ENCODE measurements at regions not wholly inside any gene's neighbourhood (a gene's known extent, or its start where the extent isn't known, plus 50 kb on each side); places are given as distances from the start of the nearest gene placed in this dataset.

DNA sequence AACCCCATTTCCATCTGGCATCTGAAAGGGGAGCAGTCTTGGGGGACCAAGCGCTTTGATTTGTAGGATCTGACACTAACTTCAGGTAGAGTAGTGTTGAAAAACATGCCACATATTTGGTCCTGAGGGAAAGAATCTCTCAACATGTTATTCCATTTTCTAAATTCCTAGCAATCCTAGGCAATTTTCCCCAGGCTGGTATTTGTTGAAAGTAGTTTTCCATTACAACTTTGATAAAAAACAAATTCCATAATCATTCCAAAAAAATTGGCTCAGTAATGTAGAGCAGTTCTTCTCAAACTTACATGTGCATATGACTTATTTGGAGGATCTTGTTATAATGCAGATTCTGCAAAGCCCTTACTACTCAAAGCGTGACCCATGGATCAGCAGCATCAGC is 477.9 kb downstream of the ACTL7B start:
- H3K4me3 ChIP-seq (ENCODE audit: control insufficient read depth in 1 of 2, extremely low read depth in 1 of 2, low read length in 1 of 2) = no peak overlapping the region

DNA sequence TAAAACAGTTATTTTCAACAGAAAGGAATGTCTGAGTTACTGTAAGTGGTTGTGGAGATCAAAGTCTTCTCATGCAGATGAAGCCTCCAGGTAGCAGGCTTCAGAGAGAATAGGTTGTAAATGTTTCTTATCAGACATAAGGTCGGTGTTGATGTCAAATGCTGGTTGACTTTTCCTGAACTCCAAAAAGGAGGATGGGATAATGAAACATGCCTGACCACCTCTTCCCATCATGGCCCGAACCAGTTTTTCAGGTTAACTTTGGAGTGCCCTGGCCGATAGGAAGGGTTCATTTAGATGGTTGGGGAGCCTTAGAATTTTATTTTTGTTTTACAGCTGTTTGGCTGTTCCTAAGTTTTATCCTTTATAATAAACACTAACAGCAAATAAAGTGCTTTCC is 478.4 kb downstream of the ACTL7B start:
- no CpG with 5 or more reads among the region's 3 CpGs for WGBS (ENCODE audit: insufficient coverage)
- Mint-ChIP-seq H3K4me1 (no peaks in the 10 kb centered on the region), H3K9me3 (peaks cover 10 to 12% (median 11%) of the 10 kb centered on the region in 3 donors), H3K36me3 (no peaks in the 10 kb centered on the region), H3K27me3 (no peaks in the 10 kb centered on the region), H3K27ac (no peak overlapping the region), H3K4me3 (no peak overlapping the region)
- H3K4me1 ChIP-seq (ENCODE audit: control insufficient read depth in 1 of 2, extremely low read depth in 1 of 2, insufficient read depth in 2 of 2, low read length in 2 of 2) = no peaks in the 10 kb centered on the region
- no peaks in the 10 kb centered on the region for H3K36me3 ChIP-seq (ENCODE audit: control insufficient read depth in 2 of 2, extremely low read depth in 1 of 2, insufficient read depth in 1 of 2, low read length in 1 of 2)
- no peaks in the 10 kb centered on the region for H3K9me3 ChIP-seq
- no peak for ATAC-seq (replicated peaks in 1 of 4)
- no peak for DNase-seq
- no peak overlapping the region for H3K4me3 ChIP-seq (ENCODE audit: control insufficient read depth in 1 of 2, extremely low read depth in 1 of 2, low read length in 1 of 2)
- ChIA-PET POLR2A (no interaction called here), CTCF (no interaction called here)
- H3K27me3 ChIP-seq (replicated peaks in 1 of 2; ENCODE audit: control insufficient read depth in 2 of 2, extremely low read depth in 1 of 2, insufficient read depth in 2 of 2, low read length in 1 of 2) = no peaks in the 10 kb centered on the region
- H3K27ac ChIP-seq (ENCODE audit: low read length) = no peak overlapping the region

More for the DNA sequence above, 477.9 kb downstream of the ACTL7B start:
- Mint-ChIP-seq H3K36me3 (no peaks in the 10 kb centered on the region), H3K9me3 (peaks cover 8 to 12% (median 10%) of the 10 kb centered on the region in 3 donors), H3K27me3 (no peaks in the 10 kb centered on the region), H3K4me3 (no peak overlapping the region), H3K27ac (no peak overlapping the region), H3K4me1 (no peaks in the 10 kb centered on the region)
- ATAC-seq (replicated peaks in 1 of 4) = no peak
- Histone ChIP-seq H3K27me3 (replicated peaks in 1 of 2; ENCODE audit: control insufficient read depth in 2 of 2, extremely low read depth in 1 of 2, insufficient read depth in 2 of 2, low read length in 1 of 2) (no peaks in the 10 kb centered on the region), H3K36me3 (ENCODE audit: control insufficient read depth in 2 of 2, extremely low read depth in 1 of 2, insufficient read depth in 1 of 2, low read length in 1 of 2) (no peaks in the 10 kb centered on the region), H3K27ac (ENCODE audit: low read length) (no peak overlapping the region), H3K4me1 (ENCODE audit: control insufficient read depth in 1 of 2, extremely low read depth in 1 of 2, insufficient read depth in 2 of 2, low read length in 2 of 2) (no peaks in the 10 kb centered on the region), H3K9me3 (no peaks in the 10 kb centered on the region)
- no peak for DNase-seq
- WGBS (ENCODE audit: insufficient coverage) = no CpG with 5 or more reads among the region's 2 CpGs
- CTCF ChIA-PET = no interaction called here
- POLR2A ChIA-PET = no interaction called here

DNA sequence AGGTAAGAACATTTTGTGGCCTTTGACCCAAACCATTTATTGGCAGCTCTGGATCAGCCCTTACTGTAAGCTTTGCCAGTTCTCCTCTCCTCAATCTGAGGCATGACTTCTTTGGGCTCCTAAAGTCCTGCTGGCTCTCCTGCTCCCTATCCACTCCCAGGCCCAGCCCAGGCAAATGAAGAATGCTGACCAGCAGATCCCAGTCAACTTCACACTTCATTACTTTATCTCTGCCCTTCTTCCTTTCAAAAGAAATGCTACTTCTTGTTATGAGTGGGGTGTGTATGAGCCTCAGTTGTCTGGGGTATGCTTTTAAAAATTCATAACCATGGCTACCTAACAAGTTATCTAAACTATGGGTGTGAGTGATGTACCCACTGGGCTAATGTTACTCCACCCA is 479.6 kb downstream of the ACTL7B start:
- Mint-ChIP-seq H3K27ac (no peak overlapping the region), H3K36me3 (no peaks in the 10 kb centered on the region), H3K9me3 (peaks cover 18 to 20% (median 18%) of the 10 kb centered on the region in 3 donors), H3K4me1 (no peaks in the 10 kb centered on the region), H3K27me3 (no peaks in the 10 kb centered on the region), H3K4me3 (no peak overlapping the region)
- no peak for ATAC-seq (replicated peaks in 1 of 4)
- ChIA-PET POLR2A (no interaction called here), CTCF (no interaction called here)
- Histone ChIP-seq H3K36me3 (ENCODE audit: control insufficient read depth in 2 of 2, extremely low read depth in 1 of 2, insufficient read depth in 1 of 2, low read length in 1 of 2) (no peaks in the 10 kb centered on the region), H3K4me1 (ENCODE audit: control insufficient read depth in 1 of 2, extremely low read depth in 1 of 2, insufficient read depth in 2 of 2, low read length in 2 of 2) (no peaks in the 10 kb centered on the region), H3K27ac (ENCODE audit: low read length) (no peak overlapping the region), H3K27me3 (replicated peaks in 1 of 2; ENCODE audit: control insufficient read depth in 2 of 2, extremely low read depth in 1 of 2, insufficient read depth in 2 of 2, low read length in 1 of 2) (no peaks in the 10 kb centered on the region), H3K9me3 (no peaks in the 10 kb centered on the region), H3K4me3 (ENCODE audit: control insufficient read depth in 1 of 2, extremely low read depth in 1 of 2, low read length in 1 of 2) (no peak overlapping the region)
- DNase-seq = no peak

DNA sequence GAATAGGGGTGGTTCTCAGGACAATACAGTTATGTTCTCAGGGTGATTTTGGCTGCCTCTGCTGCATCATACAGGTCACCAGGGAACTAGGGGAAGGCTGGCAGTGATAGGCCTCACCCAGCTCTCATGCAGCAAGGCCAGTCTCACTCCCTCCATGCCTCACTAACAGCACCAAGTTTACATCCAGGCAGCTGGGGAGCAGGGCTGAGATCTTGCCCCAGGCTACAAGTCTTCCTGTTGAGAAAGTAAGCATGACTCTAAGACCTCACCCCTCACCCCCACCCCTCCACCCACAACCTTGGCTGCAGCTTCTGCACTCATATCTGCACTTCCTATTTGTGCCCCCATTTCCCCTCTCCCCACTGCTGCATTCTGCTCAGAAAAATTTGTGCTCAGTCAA is 481.2 kb downstream of the ACTL7B start:
- Histone ChIP-seq H3K9me3 (no peaks in the 10 kb centered on the region), H3K36me3 (ENCODE audit: control insufficient read depth in 2 of 2, extremely low read depth in 1 of 2, insufficient read depth in 1 of 2, low read length in 1 of 2) (no peaks in the 10 kb centered on the region), H3K4me3 (ENCODE audit: control insufficient read depth in 1 of 2, extremely low read depth in 1 of 2, low read length in 1 of 2) (no peak overlapping the region), H3K27ac (ENCODE audit: low read length) (no peak overlapping the region), H3K27me3 (replicated peaks in 1 of 2; ENCODE audit: control insufficient read depth in 2 of 2, extremely low read depth in 1 of 2, insufficient read depth in 2 of 2, low read length in 1 of 2) (no peaks in the 10 kb centered on the region), H3K4me1 (ENCODE audit: control insufficient read depth in 1 of 2, extremely low read depth in 1 of 2, insufficient read depth in 2 of 2, low read length in 2 of 2) (no peaks in the 10 kb centered on the region)
- H3K27me3 Mint-ChIP-seq = no peaks in the 10 kb centered on the region
- CTCF ChIA-PET = no interaction called here
- H3K27ac Mint-ChIP-seq = no peak overlapping the region
- no peak for ATAC-seq (replicated peaks in 1 of 4)
- H3K9me3 Mint-ChIP-seq = peaks cover 18 to 22% (median 18%) of the 10 kb centered on the region in 3 donors
- no peaks in the 10 kb centered on the region for H3K4me1 Mint-ChIP-seq
- POLR2A ChIA-PET = no interaction called here
- no peak overlapping the region for H3K4me3 Mint-ChIP-seq
- H3K36me3 Mint-ChIP-seq = no peaks in the 10 kb centered on the region
- DNase-seq = no peak

DNA sequence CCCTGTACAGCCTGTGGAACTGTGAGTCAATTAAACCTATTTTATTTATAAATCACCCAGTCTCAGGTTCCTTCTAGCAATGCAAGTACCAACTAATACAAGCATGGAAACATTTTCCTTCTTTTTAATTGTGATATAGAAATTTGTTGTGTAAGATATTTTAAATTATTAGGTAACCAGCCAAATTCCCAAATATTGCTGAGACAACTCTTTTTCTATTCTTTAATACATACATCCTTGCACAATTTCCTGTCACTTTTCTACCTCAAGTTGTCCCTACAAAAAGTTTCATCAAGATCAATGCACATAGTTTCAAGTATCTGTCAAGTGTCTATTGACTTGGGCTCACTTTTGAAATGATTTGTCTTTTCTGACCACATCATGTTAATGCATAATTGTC is 488.6 kb downstream of the ACTL7B start:
- no peak overlapping the region for H3K4me3 ChIP-seq (ENCODE audit: control insufficient read depth in 1 of 2, extremely low read depth in 1 of 2, low read length in 1 of 2)
- H3K27ac ChIP-seq (ENCODE audit: low read length) = no peak overlapping the region
- H3K9me3 ChIP-seq = no peaks in the 10 kb centered on the region
- Mint-ChIP-seq H3K27ac (no peak overlapping the region), H3K4me1 (no peaks in the 10 kb centered on the region), H3K27me3 (no peaks in the 10 kb centered on the region), H3K9me3 (peaks cover 8 to 24% (median 19%) of the 10 kb centered on the region in 3 donors), H3K36me3 (no peaks in the 10 kb centered on the region), H3K4me3 (no peak overlapping the region)
- H3K36me3 ChIP-seq (ENCODE audit: control insufficient read depth in 2 of 2, extremely low read depth in 1 of 2, insufficient read depth in 1 of 2, low read length in 1 of 2) = no peaks in the 10 kb centered on the region
- ChIA-PET POLR2A (no interaction called here), CTCF (no interaction called here)
- no peak for DNase-seq
- H3K27me3 ChIP-seq (replicated peaks in 1 of 2; ENCODE audit: control insufficient read depth in 2 of 2, extremely low read depth in 1 of 2, insufficient read depth in 2 of 2, low read length in 1 of 2) = no peaks in the 10 kb centered on the region
- ATAC-seq (replicated peaks in 1 of 4) = no peak
- no peaks in the 10 kb centered on the region for H3K4me1 ChIP-seq (ENCODE audit: control insufficient read depth in 1 of 2, extremely low read depth in 1 of 2, insufficient read depth in 2 of 2, low read length in 2 of 2)

DNA sequence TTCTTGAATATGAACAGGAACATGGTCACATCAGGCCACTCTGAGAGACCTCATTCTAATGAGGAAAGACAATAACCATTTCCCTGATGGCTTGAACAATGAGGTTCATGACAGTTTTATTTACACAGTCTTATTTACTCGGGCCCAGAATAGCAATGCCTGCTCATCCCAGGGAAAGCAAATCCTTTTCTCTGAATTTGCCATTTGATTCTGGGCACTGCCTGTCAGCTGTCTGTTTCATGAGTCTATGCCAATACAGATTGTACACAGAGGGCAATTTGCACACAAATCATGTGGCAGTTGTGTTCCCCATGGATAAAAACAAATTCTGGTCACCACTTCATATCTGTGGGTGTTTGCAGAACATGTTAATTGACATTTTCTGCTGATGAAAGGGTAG is 492.5 kb downstream of the ACTL7B start:
- Mint-ChIP-seq H3K27ac (no peak overlapping the region), H3K4me3 (no peak overlapping the region), H3K36me3 (no peaks in the 10 kb centered on the region), H3K27me3 (no peaks in the 10 kb centered on the region), H3K4me1 (no peaks in the 10 kb centered on the region), H3K9me3 (peaks cover 11 to 13% (median 12%) of the 10 kb centered on the region in 3 donors)
- no peak for DNase-seq
- WGBS (ENCODE audit: insufficient coverage) = no CpG with 5 or more reads among the region's 1 CpG
- ChIA-PET POLR2A (no interaction called here), CTCF (no interaction called here)
- Histone ChIP-seq H3K27ac (ENCODE audit: low read length) (no peak overlapping the region), H3K9me3 (no peaks in the 10 kb centered on the region), H3K4me1 (ENCODE audit: control insufficient read depth in 1 of 2, extremely low read depth in 1 of 2, insufficient read depth in 2 of 2, low read length in 2 of 2) (no peaks in the 10 kb centered on the region), H3K4me3 (ENCODE audit: control insufficient read depth in 1 of 2, extremely low read depth in 1 of 2, low read length in 1 of 2) (no peak overlapping the region), H3K36me3 (ENCODE audit: control insufficient read depth in 2 of 2, extremely low read depth in 1 of 2, insufficient read depth in 1 of 2, low read length in 1 of 2) (no peaks in the 10 kb centered on the region), H3K27me3 (replicated peaks in 1 of 2; ENCODE audit: control insufficient read depth in 2 of 2, extremely low read depth in 1 of 2, insufficient read depth in 2 of 2, low read length in 1 of 2) (no peaks in the 10 kb centered on the region)
- no peak for ATAC-seq (replicated peaks in 1 of 4)

DNA sequence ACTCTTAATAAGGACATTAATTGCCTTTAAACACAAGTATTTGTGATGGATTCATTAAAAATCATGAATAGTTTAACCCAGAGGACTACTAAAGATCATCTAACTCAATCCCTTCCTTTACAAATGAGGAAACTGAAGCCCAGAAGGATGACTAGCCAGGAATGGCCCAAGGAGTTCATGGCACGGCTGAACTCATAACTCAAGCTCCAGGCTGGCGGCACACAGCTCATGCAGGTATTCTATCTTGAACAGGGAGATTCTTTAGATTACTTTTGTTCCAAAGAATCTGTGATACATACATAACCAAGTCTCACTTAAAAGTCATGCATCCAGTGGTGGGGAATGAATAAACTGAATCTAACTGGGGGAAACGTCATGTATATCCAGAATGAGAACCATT is 495.5 kb downstream of the ACTL7B start:
- Histone ChIP-seq H3K4me3 (ENCODE audit: control insufficient read depth in 1 of 2, extremely low read depth in 1 of 2, low read length in 1 of 2) (no peak overlapping the region), H3K4me1 (ENCODE audit: control insufficient read depth in 1 of 2, extremely low read depth in 1 of 2, insufficient read depth in 2 of 2, low read length in 2 of 2) (no peaks in the 10 kb centered on the region), H3K27me3 (replicated peaks in 1 of 2; ENCODE audit: control insufficient read depth in 2 of 2, extremely low read depth in 1 of 2, insufficient read depth in 2 of 2, low read length in 1 of 2) (no peaks in the 10 kb centered on the region), H3K27ac (ENCODE audit: low read length) (no peak overlapping the region), H3K9me3 (no peaks in the 10 kb centered on the region), H3K36me3 (ENCODE audit: control insufficient read depth in 2 of 2, extremely low read depth in 1 of 2, insufficient read depth in 1 of 2, low read length in 1 of 2) (no peaks in the 10 kb centered on the region)
- no peaks in the 10 kb centered on the region for H3K4me1 Mint-ChIP-seq
- ChIA-PET CTCF (no interaction called here), POLR2A (no interaction called here)
- no peak for ATAC-seq (replicated peaks in 1 of 4)
- H3K4me3 Mint-ChIP-seq = no peak overlapping the region
- no peak for DNase-seq
- WGBS (ENCODE audit: insufficient coverage) = no CpG with 5 or more reads among the region's 3 CpGs
- no peaks in the 10 kb centered on the region for H3K27me3 Mint-ChIP-seq
- peaks cover 4 to 14% (median 13%) of the 10 kb centered on the region in 3 donors for H3K9me3 Mint-ChIP-seq
- no peak overlapping the region for H3K27ac Mint-ChIP-seq
- H3K36me3 Mint-ChIP-seq = no peaks in the 10 kb centered on the region
